Fibroblast of upper back skin (primary cell): ENCODE measurements at regions not wholly inside any gene's neighbourhood (a gene's known extent, or its start where the extent isn't known, plus 50 kb on each side); places are given as distances from the start of the nearest gene placed in this dataset.
"Not testable (repeated sequence)": the region's sequence is repeated elsewhere in the genome, so short reads cannot be mapped to it uniquely, and the experiment has no call there.

ENCODE experiments used
- DNase-seq: peaks from one replicate; pipeline ENCODE4 v3.0.0-alpha.2; 2013

DNA sequence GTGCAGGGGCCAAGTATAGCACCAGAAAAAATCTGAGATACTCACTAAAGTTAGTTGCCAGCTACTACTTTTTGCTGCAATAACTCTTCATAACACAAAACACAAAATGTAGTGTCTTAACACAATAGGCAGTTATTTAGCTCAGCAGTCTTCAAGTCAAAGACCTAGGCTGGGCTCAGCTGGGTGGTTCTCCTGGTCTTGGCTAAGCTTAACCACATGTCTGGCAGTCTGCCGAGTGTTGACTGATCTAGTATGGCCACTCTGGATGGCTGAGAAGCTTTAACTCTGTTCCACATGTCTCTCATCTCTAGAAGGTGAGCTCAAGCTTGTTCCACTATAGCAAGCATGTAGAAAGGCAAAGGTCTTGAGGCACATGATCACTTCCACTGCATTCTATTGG lies 451.6 kb downstream of the SOX11 start:
- no peak for DNase-seq

DNA sequence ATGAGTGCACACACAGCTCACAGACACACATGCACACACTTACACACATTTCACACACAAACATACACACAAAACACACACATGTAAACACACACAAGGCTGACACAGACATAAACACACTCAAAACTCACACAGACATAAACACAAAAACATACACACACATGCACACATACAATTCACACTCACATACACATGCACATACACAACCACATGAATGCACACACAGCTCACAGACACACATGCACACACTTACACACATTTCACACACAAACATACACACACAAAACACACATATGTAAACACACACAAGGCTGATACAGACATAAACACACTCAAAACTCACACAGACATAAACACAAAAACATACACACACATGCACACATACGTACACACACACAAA lies 455.0 kb downstream of the SOX11 start:
- not testable (repeated sequence) for DNase-seq

DNA sequence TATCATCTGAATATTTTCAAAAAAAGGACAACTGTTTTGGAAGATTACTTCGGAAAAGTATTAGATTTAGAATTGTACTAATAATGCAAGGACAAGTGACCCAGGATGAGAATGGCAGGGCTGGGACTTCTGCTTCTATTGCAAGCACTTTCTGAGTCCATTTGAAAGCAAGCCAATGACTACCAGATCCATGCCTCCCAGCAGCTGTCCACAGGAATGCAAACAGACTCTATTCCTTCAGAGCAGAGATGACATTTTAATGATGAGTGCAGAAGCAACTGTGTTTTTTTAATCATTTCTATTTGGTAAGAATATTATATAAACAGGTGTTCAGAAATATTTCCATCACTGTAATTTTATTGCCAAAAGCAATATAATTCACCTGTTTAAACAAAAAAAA lies 456.7 kb downstream of the SOX11 start:
- peak; percentile 44 for DNase-seq

DNA sequence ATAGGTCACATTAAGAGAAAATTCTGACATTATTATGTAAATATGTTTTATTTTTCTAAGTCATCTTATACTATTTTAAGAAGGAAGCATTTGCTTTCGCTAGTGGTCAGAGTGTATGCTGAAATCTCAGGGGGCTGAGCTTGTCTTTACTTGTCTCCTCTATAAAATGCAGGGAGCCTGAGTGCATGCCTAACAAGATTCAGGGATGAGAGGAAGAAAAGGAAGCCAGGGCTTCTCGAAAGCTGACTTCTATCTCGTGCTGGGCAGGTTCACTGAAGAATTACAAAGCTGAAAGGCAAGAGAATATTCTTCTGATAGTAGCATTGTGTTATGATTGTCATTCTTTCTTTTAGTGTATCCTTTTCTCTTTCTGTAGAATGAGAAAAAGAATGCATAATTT lies 467.4 kb downstream of the SOX11 start:
- DNase-seq = no peak

DNA sequence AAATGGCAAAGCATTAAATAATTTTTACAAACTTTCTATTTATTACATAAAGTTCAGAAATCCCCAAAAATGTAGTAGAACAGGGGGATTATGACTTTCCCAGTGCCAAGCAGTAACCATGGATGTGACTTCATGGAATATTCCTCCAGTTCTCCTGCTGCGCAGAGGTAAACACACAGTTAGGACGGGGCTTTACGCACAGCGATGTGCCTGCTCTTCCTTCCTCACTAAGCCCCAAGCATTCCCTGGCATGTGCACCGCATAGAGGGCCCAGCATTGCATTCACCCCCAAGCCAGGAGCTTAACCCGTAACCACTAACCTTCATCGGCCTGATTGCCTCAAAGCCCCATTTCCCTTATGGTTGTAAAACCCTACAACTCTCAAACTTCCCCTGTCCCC lies 471.7 kb downstream of the SOX11 start:
- DNase-seq = no peak

DNA sequence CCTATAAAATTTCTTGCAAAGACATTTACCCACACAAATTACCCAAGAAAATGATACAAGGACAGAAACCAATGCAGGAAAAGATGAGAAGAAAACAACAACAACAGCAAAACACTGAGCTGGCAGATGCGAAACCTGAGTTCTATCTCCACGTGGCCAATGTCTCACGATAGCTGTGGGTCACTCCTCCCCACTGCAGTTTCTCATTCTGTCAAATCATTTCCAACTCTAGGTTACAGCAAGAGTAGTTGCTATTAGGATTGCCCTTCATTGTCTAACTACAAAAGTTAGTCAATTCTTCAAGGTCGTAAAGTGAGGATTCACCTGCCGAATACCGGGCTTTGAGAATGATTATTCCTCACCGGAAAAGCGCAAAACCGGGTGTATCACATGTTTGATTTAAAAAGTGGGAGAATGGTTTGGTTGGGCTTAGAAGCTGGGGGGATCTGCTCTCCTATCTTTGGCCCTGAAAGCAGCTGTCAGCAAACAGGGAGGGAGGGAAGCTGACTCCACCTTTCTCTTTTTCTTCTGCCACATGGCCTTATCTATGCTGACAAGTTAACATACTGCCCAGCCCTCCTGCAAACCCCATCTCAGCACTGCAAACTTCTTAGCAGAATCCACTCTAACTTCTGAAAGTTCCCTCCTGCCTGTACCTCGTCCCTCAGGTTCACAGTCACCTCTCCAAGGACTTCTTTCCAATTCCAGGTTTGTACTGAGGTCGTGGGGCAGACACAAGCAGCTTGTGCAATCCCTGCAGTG lies 473.0 kb downstream of the SOX11 start:
- no peak for DNase-seq

DNA sequence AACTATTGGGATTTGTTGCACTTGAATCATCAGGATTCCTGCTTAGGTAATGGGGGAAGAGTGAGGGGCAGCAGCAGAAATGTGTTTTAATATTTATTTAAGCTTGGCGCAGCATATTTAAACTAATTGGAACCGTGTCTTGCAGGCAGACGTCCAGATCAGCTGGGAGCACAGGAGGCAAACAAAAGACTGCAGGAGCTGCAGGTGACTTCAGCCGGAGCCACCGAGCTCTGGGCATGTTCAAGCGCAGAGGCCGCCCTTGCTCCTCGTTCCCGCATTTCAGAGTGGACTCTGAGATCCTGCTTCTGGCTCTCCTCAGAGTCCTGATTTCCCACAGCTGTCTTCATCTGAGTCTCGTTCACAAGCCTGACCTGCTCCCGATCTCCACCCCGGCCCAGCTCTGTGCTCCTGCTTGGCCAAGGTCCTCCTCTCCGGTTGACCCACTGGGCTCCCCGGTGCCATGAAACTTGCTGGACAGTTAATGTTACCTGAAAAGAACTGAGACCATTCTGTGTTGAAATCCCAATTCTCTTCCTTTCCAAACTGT lies 475.5 kb downstream of the SOX11 start:
- no peak for DNase-seq

DNA sequence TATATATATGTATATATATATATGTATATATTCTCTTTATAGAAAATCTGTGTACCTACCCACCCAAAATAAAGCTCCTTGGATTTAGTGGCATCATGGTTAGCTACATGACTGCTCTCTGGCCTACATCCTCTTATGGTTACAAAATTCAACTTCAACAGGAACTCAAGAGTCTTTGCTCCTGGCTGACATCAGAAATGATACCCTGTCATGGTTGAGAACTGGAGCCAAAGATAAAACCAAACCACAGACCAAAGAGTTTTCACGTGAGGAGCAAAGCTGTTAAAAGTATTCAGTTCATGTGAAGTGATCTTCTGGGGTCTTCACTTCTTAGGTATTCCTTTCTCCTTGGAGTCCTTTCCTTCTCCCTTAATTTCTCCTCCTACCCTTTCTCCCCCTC lies 476.3 kb downstream of the SOX11 start:
- no peak for DNase-seq

DNA sequence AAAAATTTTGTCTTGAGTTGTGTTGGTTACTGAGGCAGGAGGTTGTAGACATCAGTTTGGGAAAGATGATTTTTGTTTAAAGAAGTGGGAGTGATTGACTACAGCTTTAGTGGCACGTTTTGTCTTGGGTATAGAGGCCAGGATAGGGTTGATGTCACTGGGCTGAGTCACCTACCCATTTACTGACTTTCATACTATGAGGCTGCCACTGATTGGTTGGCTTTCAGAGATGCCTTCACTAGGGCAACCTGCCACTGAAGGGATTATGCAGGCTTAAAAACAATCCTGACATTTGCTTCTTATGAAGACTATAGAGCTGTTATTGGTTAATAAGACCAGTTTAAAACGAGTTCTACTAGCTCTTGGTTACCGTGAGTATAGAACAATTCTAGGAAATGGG lies 479.1 kb downstream of the SOX11 start:
- DNase-seq = no peak

DNA sequence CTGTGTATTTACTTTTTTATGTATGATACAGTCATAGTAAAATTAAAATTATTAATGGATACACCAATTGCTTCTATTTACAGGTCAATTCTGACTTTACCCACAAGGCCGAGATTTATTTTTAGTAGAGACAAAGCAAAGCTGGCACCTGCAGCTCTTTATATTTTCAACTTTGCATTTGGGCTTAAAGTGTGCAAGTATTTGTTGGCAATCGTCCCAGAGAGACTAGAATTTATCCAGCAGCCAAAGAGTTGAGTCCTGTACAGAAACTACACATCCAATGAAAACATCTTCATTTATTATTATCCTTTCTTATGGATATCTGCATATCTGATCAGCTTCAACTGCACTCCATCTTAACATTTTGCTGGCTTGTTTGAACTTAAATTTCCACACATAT lies 485.6 kb downstream of the SOX11 start:
- no peak for DNase-seq

DNA sequence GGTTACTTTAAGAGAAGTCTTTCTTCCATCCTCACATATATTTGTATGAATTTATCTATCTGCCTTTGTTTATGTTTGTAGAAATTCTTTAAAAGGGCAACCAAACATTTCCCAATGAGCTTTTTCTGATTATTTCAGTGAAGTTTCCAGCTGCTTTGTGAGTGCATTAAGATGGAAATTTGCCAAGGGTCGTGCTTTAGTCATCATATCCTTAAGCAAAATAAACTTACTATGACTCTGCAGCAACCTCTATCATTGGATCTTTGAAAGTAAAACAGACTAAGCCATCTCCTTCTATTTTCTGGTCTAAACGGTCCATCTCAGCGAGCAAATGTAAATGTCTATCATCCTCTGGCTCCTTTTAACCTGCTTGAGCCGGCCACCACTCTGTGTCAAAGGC lies 489.3 kb downstream of the SOX11 start:
- peak; percentile 86 for DNase-seq

DNA sequence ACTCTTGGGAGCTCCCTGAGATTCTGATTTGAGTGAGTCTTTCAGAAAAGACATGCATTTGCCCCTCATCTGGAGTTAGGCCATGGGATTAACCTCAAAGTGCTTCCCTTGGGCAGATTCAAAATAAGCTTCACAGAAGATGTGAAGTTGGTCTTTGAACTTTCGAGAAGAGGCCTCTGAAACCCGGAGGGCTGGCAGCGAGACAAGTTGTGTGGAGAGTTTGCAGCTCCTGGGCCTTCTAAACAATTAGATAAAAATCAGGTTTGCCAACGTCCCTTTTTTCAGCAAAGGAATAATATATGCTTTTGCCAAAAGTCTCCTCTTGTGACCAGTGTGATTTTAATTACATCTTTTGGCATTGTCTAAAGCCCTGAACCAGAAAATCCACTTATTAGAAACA lies 489.7 kb downstream of the SOX11 start:
- DNase-seq = peak; percentile 15

DNA sequence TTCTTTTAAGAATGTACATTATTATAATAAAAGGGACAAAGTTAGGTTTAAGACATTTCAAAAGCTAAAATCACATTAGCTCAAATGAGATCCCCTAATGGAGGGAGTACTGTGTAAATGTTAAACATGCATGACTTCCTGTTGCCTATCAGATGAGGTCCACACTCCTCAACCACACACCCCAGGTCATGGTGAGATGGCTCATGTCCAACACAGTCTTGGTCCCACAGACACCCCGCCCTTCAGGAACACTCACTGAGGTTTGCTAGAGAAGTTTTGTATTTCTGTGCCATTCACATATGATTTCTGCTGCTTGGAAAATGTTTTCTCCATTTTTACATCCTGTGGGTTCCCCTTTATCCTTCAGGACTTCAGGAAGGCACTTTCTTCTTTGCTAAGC lies 491.0 kb downstream of the SOX11 start:
- no peak for DNase-seq

DNA sequence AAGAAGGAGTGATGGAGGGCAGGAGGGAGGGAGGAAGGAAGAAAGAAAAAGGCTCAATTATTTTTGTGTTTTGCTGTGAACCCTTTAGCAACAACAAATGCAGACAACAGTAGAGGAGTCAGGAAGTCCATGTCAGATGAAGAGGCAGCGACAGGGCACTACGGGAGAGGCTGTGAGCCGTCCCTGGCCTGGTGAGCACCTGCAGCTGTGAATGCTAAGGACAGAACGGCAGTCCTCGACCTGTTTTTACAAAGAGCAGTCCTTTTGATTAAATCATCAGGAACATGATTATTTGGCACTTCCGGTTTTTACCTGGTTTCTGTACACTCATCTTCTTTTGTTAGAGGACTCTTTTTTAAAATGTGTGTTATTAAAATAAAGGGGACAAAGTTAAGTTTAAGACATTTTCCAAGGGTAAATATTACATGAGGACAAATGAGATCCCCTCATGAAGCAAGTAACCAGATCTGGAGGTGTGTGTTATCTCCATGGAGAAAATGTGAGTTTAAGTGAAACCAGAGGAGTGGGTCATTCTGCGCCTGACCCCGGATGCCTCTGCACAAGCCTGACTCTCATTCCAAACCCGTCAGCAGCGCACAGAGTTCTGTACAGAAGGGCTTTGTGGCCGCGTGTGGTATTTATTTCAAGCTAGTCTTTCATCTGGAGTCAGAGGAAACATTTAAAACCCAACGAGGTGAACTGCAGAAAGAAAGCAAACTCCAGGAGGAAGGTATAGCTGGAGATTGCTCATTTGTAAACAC lies 492.5 kb downstream of the SOX11 start:
- peak; percentile 80 for DNase-seq

DNA sequence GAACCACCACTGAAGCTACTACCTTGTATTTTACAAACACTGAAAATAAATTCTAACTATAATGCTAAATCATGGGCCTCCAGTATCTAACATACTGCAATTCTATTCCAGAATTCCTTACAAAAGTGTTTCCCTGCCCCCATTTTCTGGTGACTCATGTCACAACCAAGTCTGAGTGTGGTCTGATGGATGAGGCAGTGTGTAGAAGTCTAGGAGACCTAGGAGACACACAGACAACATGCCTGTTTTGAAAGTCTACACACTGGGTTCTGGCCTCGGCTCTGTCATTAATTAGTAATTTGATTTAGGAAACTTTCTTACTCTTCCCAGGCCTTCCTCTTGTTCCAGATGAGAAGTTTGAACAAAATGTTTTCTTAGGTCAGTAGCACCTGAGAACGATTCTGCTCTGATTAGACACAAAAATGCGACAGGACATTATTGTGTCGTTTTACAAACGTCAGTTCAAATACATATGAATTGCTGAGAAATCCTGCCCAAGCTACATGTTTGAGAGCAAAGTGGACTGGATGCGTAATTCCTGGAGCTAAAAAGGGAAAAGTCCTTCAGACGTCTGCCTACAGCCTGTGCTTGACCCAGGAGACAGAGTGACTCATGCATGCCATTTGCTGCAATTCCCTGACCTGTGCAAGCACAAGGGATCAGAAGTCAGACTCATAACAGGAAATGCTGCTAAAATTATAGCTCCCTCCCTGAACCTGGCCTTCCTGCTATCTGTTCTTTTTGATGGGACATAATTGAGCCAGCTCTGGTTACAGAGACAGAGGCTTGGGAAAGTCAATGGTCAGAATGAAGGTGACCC lies 494.4 kb downstream of the SOX11 start:
- peak; percentile 84 for DNase-seq

DNA sequence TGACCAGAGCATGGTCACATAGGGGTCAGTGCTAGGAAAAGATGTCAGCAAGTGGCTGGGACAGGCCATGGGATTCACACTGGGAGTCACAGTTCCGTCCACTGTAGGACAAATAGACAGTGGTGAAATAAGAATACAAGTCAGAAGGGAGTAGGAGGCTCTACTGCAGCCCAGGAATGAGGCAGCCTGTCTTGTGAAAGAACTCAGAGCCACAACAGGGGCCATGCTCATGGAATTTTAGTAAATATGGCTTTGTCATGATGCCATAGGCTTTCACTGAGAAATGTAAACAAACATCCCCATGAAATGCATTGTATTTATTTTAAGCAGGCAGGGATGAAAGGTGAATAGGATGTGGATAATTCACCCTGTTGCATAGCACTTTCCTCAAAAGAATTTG lies 504.3 kb downstream of the SOX11 start:
- DNase-seq = no peak

DNA sequence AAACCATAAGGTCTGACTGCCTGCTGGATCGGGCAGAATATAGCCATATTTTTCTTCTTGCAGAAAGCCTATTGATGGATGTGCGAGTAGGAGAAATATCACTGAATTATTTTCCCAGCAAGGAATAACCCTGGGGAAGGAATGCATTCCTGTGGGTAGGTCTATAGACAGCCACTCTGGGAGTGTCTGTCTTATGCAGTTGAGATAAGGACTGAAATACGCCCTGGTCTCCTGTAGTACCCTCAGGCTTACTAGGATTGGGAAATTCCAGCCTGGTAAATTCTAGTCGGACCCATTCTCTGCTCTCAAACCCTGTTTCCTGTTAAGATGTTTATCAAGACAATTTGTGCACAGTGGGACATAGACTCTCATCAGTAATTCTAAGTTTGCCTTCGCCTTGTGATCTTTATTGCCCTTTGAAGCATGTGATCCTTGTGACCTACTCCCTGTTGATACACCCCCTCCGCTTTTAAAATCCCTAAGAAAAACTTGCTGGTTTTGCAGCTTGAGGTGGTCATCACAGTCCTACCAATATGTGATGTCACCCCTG lies 506.3 kb downstream of the SOX11 start:
- DNase-seq = not testable (repeated sequence)

DNA sequence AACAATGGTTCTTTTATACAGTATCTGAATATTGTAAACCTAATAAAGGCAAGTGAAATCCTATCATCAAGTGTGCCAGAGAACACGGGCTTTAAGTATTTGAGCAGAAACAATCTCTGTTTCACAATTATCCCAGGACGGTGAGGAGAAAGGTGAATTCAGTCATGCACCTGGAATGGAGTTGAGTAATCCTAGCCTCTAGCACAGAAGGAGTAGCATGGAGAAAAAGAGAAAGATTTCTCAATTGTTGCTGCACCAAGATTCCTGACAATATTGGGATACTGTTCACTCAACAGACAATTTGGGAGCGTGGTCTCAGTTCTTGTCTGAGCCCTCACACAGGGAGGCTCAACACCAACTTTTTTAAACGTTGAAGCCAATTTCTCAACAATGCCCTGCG lies 510.6 kb downstream of the SOX11 start:
- no peak for DNase-seq

DNA sequence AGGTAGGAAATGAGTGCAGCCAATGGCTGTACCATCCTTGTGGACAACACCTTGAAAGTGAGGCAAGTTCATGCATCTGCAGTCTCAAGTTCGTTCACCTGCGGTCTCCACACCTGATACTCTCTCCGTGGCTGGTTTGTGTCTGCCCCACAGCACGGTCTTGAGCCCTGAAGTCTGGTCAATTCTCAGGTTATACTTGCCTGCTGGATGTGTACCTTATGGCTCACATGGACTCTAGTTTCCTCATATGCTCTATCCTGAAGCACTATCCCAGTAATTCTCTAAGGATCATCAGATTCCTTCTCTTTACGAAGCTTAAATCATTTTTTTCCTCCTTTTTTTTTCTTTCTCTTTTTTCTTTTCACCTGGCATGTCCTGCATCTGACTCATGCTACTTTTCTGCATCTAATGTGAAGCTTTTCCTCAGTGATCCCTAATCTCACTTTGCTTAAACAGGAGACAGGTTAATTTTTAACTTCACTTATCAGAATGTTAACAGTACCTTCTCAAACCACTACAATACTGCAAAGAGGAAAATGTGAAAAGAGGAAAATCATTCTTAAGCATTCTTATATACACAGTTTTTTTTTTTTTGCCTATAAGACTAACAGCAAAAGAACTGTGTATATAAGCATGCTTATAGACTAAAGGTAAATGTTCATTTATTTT lies 511.2 kb downstream of the SOX11 start:
- no peak for DNase-seq

DNA sequence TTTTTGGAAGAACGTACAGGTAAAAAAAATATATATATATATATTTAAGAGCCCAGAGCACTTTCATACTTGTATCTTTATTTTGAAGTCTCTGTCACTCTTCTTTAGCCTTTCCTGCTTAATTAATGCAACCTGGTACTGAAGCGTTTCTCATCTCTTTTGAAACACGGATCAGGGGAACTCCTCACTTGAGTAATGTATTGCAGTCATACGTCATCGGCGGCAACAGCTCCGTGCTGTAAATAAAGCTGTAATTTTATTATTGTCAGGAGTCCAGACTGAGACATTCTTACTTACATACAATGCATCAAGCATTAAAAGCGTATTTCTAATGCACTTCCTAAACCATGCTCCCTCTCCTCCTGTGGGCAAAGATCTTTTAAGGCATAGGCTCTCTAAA lies 514.7 kb downstream of the SOX11 start:
- peak; percentile 13 for DNase-seq

DNA sequence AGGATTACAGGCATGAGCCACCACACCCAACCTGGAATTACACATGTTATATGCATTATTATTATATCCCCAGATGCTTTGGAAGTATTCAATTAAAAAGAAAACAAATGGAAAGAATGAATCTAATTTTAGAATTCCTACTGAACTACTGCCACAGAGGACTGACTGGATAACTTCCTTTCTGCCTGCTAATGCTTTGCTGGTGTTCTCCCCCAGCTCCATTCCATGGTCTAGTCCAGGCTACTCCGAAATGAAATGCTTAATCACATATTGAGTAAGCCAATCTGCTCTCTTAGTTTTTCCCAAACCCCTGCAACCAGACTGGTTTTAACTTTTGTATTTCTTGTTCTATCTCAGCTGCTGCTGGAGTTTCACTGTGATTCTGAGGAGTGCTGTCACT lies 519.1 kb downstream of the SOX11 start:
- peak; percentile 45 for DNase-seq

DNA sequence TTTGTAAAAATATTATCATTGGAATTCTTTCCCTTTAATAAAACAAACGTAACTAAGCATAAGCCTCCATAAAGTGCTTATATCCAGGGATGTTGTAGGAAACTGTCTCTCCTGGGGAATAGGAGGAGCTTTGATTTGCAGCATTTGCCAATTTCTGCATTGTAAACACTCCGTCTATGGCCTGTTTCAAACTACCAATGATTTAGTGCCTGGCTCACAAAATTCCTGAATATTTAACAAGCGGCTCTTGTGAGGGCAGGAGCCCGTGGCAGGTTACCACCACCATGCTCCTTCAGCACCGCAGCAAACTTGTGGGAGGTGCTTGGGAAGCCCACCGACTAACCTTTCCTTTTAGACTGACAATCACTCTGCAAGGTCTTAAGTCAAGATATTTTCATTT lies 520.3 kb downstream of the SOX11 start:
- DNase-seq = no peak
